Erythroblast (primary cell): ENCODE measurements at regions not wholly inside any gene's neighbourhood (a gene's known extent, or its start where the extent isn't known, plus 50 kb on each side); places are given as distances from the start of the nearest gene placed in this dataset.

Source experiments
- GATA1 ChIP-seq: IDR thresholded peaks from 2 replicates; pipeline ENCODE4 v1.6.1; 2011; ENCODE audit warnings: low read depth, mild to moderate bottlenecking, control low read depth, low read length, moderate library complexity
- POLR2A ChIP-seq: IDR thresholded peaks from 2 replicates; pipeline ENCODE4 v1.6.1; 2011; ENCODE audit warnings: mild to moderate bottlenecking, low read length

DNA sequence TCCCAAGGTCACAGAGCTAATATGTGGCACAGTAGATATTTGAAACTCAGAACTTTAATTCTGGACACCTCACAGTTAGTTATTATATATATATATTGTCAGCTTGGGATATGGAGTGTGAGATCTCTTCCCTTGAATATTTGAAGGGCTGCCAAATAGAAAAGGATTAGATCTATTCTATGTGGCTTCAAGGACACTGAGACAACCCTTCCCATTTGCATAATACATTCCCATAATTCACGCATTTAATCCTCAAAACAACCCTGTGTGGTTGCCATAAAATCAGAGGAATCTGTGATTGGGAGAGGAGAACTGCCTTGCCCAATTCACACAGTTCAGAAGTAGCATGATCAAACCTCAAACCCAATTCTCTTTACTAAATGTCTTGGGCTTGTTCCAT, 365.8 kb upstream of the DYNLRB2 start:
- TF ChIP-seq POLR2A, result no peak
- TF ChIP-seq GATA1, result no peak
